ENCODE measurements at regions not wholly inside any gene's neighbourhood (a gene's known extent, or its start where the extent isn't known, plus 50 kb on each side); places are given as distances from the start of the nearest gene placed in this dataset.

GRCh38 chr6:98137391-98137790, 697.0 kb upstream of the POU3F2 start:
- no peak for DNase-seq (ENCODE audit: low spot score in 2 of 2)
- H3K9me3 ChIP-seq = no peaks in the 10 kb centered on the region
- no peaks in the 10 kb centered on the region for H3K27me3 ChIP-seq
- no peak overlapping the region for H3K4me3 ChIP-seq
- H3K4me1 ChIP-seq = no peaks in the 10 kb centered on the region
- intact Hi-C loops (cut with DNase I) = no loop called here
- TF ChIP-seq CTCF (IDR thresholded peaks at IDR 0.05) = no peak
- no peaks in the 10 kb centered on the region for H3K36me3 ChIP-seq
- no peak overlapping the region for H3K27ac ChIP-seq

GRCh38 chr6:98142839-98143238, 691.5 kb upstream of the POU3F2 start:
- no peak overlapping the region for H3K27ac ChIP-seq
- no peak for DNase-seq (ENCODE audit: low spot score in 2 of 2)
- no peaks in the 10 kb centered on the region for H3K4me1 ChIP-seq
- TF ChIP-seq CTCF (IDR thresholded peaks at IDR 0.05) = no peak
- intact Hi-C loops (cut with DNase I) = no loop called here
- H3K27me3 ChIP-seq = no peaks in the 10 kb centered on the region
- H3K4me3 ChIP-seq = no peak overlapping the region
- H3K36me3 ChIP-seq = no peaks in the 10 kb centered on the region
- H3K9me3 ChIP-seq = no peaks in the 10 kb centered on the region

- Histone ChIP-seq H3K27ac (no peak overlapping the region), H3K27me3 (no peaks in the 10 kb centered on the region), H3K36me3 (no peaks in the 10 kb centered on the region), H3K4me1 (no peaks in the 10 kb centered on the region), H3K4me3 (no peak overlapping the region), H3K9me3 (no peaks in the 10 kb centered on the region)
- intact Hi-C loops (cut with DNase I) = no loop called here
- TF ChIP-seq CTCF (IDR thresholded peaks at IDR 0.05) = no peak
- DNase-seq (ENCODE audit: low spot score in 2 of 2) = no peak
Observed at GRCh38 chr6:98146656-98147055, 687.7 kb upstream of the POU3F2 start.

- no peak for TF ChIP-seq CTCF (IDR thresholded peaks at IDR 0.05)
- no peak for DNase-seq (ENCODE audit: low spot score in 2 of 2)
Observed at GRCh38 chr6:98156580-98156979, 677.8 kb upstream of the POU3F2 start.

GRCh38 chr6:98179606-98180005, 654.8 kb upstream of the POU3F2 start:
- H3K36me3 ChIP-seq = no peaks in the 10 kb centered on the region
- intact Hi-C loops (cut with DNase I) = no loop called here

More at GRCh38 chr6:98156580-98156979, 677.8 kb upstream of the POU3F2 start:
- H3K27ac ChIP-seq = no peak overlapping the region
- H3K4me3 ChIP-seq = no peak overlapping the region
- H3K36me3 ChIP-seq = no peaks in the 10 kb centered on the region
- intact Hi-C loops (cut with DNase I) = no loop called here
- no peaks in the 10 kb centered on the region for H3K9me3 ChIP-seq
- H3K27me3 ChIP-seq = no peaks in the 10 kb centered on the region
- H3K4me1 ChIP-seq = no peaks in the 10 kb centered on the region

More at GRCh38 chr6:98179606-98180005, 654.8 kb upstream of the POU3F2 start:
- TF ChIP-seq CTCF (IDR thresholded peaks at IDR 0.05) = no peak
- Histone ChIP-seq H3K4me1 (no peaks in the 10 kb centered on the region), H3K27me3 (no peaks in the 10 kb centered on the region), H3K4me3 (no peak overlapping the region), H3K9me3 (no peaks in the 10 kb centered on the region), H3K27ac (no peak overlapping the region)
- DNase-seq (ENCODE audit: low spot score in 2 of 2) = no peak
